ENCODE measurements at regions not wholly inside any gene's neighbourhood (a gene's known extent, or its start where the extent isn't known, plus 50 kb on each side); places are given as distances from the start of the nearest gene placed in this dataset.

DNA sequence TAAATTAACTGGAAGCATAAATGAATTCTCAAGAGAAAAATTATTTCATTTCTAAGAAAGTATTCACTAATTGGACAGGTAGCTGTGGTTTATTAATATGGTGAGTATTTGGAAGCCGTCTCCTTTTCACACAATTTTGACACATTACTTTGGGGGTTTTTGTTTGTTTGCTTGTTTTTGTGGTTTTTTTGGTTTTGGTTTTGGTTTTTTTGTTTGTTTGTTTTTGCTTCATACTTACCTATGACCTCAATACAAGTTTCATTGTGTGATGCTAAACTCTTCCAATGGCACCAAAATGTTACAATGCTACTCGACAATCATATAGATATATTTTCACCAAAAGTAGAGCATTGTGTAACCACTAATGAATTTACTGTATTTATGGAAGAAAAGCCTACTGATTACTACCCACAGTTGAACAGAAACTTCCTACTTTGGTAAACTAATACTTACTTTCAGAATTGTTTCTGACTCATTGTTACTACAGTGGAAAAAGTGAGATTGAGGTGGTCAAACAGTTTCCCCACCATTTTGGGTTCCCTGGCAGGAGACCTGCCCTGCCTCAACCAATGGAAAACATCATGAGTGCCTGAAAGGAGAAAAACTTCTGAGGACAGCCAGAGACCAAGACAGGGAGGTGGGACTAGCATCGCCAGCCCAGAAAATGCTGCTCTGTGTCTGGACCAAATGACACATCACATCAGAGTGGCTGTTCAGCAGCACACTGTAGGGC is 443.1 kb downstream of the HNRNPD start:
- Mint-ChIP-seq H3K36me3 (ENCODE audit: low read depth) (no peaks in the 10 kb centered on the region), H3K9me3 (peaks cover 7% of the 10 kb centered on the region), H3K4me3 (no peak overlapping the region), H3K4me1 (no peaks in the 10 kb centered on the region), H3K27me3 (ENCODE audit: insufficient read depth) (no peaks in the 10 kb centered on the region), H3K27ac (no peak overlapping the region)
- H3K9ac ChIP-seq (ENCODE audit: extremely low read depth, low read length, poor library complexity, severe bottlenecking) = no peak overlapping the region
- no peaks in the 10 kb centered on the region for H3K9me3 ChIP-seq (ENCODE audit: control insufficient read depth, low read length)
- no peaks in the 10 kb centered on the region for H3K4me1 ChIP-seq (ENCODE audit: control insufficient read depth, insufficient read depth, low read length)
- no peak overlapping the region for H3K4me3 ChIP-seq (ENCODE audit: low read length)
- H3K27ac ChIP-seq (ENCODE audit: low read depth, low read length) = no peak overlapping the region
- TF ChIP-seq, protein P1, sequence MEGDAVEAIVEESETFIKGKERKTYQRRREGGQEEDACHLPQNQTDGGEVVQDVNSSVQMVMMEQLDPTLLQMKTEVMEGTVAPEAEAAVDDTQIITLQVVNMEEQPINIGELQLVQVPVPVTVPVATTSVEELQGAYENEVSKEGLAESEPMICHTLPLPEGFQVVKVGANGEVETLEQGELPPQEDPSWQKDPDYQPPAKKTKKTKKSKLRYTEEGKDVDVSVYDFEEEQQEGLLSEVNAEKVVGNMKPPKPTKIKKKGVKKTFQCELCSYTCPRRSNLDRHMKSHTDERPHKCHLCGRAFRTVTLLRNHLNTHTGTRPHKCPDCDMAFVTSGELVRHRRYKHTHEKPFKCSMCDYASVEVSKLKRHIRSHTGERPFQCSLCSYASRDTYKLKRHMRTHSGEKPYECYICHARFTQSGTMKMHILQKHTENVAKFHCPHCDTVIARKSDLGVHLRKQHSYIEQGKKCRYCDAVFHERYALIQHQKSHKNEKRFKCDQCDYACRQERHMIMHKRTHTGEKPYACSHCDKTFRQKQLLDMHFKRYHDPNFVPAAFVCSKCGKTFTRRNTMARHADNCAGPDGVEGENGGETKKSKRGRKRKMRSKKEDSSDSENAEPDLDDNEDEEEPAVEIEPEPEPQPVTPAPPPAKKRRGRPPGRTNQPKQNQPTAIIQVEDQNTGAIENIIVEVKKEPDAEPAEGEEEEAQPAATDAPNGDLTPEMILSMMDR (conservative IDR thresholded peaks at IDR 0.05) = no peak
- DNase-seq = no peak
- no peaks in the 10 kb centered on the region for H3K36me3 ChIP-seq (ENCODE audit: control insufficient read depth, insufficient read depth, low read length)
- no peaks in the 10 kb centered on the region for H3K27me3 ChIP-seq (ENCODE audit: control insufficient read depth, insufficient read depth, low read length, poor library complexity, severe bottlenecking)
- 97 to 100% methylated on average over 1 to 3 of the region's 3 CpGs for WGBS, 2 experiments (ENCODE audit: insufficient coverage in 1 of 2, insufficient read length in 1 of 2)

DNA sequence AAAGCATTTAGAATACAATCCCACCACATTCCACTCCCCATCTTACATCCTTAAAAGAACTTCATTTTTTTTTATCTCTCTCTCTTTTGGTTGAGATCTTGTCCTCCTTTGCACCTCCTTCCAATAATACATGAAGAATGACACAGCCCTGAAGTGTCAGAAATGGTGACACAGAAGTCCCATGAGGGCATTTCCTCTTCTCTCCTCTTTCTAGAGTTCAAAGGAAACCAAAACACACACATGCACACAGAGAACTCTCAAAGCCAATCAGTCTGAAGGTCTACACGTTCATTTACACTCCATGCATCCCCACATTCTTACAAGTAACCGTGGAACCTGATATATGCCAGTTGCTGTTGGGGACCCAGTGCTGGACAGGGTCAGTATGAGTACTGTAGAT is 450.7 kb downstream of the HNRNPD start:
- no peak for DNase-seq
- H3K4me3 Mint-ChIP-seq = no peak overlapping the region

DNA sequence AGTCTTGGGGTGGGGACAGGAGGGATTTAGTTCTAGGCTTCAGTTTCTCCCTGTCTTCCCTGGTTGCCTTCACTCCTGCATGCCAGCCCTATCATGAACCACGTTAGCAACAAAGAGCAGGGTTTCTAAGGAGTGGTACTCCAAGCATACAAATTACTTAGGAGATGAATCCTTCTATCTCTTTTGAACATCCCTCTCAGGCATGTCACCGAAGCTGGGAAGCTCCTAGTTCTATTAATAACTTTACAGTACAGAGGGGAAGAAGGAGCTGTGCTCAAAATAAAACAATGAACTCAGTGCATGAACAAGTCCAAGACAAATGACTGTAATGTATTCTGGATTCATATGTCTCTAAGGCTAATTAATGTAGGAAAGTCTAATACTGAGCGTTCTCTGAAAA is 450.6 kb upstream of the RASGEF1B start:
- TF ChIP-seq, protein P1 (conservative IDR thresholded peaks at IDR 0.05) = no peak
- H3K4me1 Mint-ChIP-seq = peaks cover 7% of the 10 kb centered on the region
- WGBS, 2 experiments (ENCODE audit: insufficient coverage in 1 of 2, insufficient read length in 1 of 2) = 86 to 96% methylated on average over 2 to 3 of the region's 3 CpGs
- no peak overlapping the region for H3K4me3 Mint-ChIP-seq
- Histone ChIP-seq H3K4me3 (ENCODE audit: low read length) (no peak overlapping the region), H3K4me1 (ENCODE audit: control insufficient read depth, insufficient read depth, low read length) (no peaks in the 10 kb centered on the region), H3K27ac (ENCODE audit: low read depth, low read length) (no peak overlapping the region), H3K9me3 (ENCODE audit: control insufficient read depth, low read length) (no peaks in the 10 kb centered on the region), H3K36me3 (ENCODE audit: control insufficient read depth, insufficient read depth, low read length) (no peaks in the 10 kb centered on the region), H3K27me3 (ENCODE audit: control insufficient read depth, insufficient read depth, low read length, poor library complexity, severe bottlenecking) (peaks cover 16% of the 10 kb centered on the region), H3K9ac (ENCODE audit: extremely low read depth, low read length, poor library complexity, severe bottlenecking) (no peak overlapping the region)
- H3K27ac Mint-ChIP-seq = no peak overlapping the region
- H3K9me3 Mint-ChIP-seq = no peaks in the 10 kb centered on the region
- peaks cover 6% of the 10 kb centered on the region for H3K27me3 Mint-ChIP-seq (ENCODE audit: insufficient read depth)
- DNase-seq = no peak
- H3K36me3 Mint-ChIP-seq (ENCODE audit: low read depth) = no peaks in the 10 kb centered on the region

More for the DNA sequence above, 450.7 kb downstream of the HNRNPD start:
- Mint-ChIP-seq H3K27ac (no peak overlapping the region), H3K4me1 (peaks cover 7% of the 10 kb centered on the region), H3K9me3 (no peaks in the 10 kb centered on the region), H3K36me3 (ENCODE audit: low read depth) (no peaks in the 10 kb centered on the region), H3K27me3 (ENCODE audit: insufficient read depth) (peaks cover 6% of the 10 kb centered on the region)
- Histone ChIP-seq H3K4me3 (ENCODE audit: low read length) (no peak overlapping the region), H3K9ac (ENCODE audit: extremely low read depth, low read length, poor library complexity, severe bottlenecking) (no peak overlapping the region), H3K4me1 (ENCODE audit: control insufficient read depth, insufficient read depth, low read length) (no peaks in the 10 kb centered on the region), H3K36me3 (ENCODE audit: control insufficient read depth, insufficient read depth, low read length) (no peaks in the 10 kb centered on the region), H3K27me3 (ENCODE audit: control insufficient read depth, insufficient read depth, low read length, poor library complexity, severe bottlenecking) (peaks cover 16% of the 10 kb centered on the region), H3K9me3 (ENCODE audit: control insufficient read depth, low read length) (no peaks in the 10 kb centered on the region), H3K27ac (ENCODE audit: low read depth, low read length) (no peak overlapping the region)
- TF ChIP-seq, protein P1 (conservative IDR thresholded peaks at IDR 0.05) = no peak
- 60 to 89% methylated on average over 1 to 2 of the region's 2 CpGs for WGBS, 2 experiments (ENCODE audit: insufficient coverage in 1 of 2, insufficient read length in 1 of 2)
